Progenitor cell of endocrine pancreas (in vitro differentiated cells): ENCODE measurements at regions not wholly inside any gene's neighbourhood (a gene's known extent, or its start where the extent isn't known, plus 50 kb on each side); places are given as distances from the start of the nearest gene placed in this dataset.

Experiments used
- DNase-seq: peaks from one replicate; pipeline ENCODE4 v3.0.0; 2021; ENCODE audit warnings: low spot score; ENCODE audit not compliant: unreplicated experiment
- H3K27ac Mint-ChIP-seq: 2 replicates; pipeline ENCODE4 v1.8.0; 2021; ENCODE audit warnings: mild to moderate bottlenecking, moderate library complexity, mixed read lengths
- H3K27me3 Mint-ChIP-seq: 2 replicates; pipeline ENCODE4 v1.8.0; 2021; ENCODE audit warnings: mixed read lengths
- H3K36me3 Mint-ChIP-seq: 2 replicates; pipeline ENCODE4 v1.8.0; 2022; ENCODE audit warnings: mixed read lengths; ENCODE audit not compliant: insufficient read depth
- H3K4me1 Mint-ChIP-seq: 2 replicates; pipeline ENCODE4 v1.8.0; 2021; ENCODE audit warnings: low read depth, mixed read lengths
- H3K4me3 Mint-ChIP-seq: 2 replicates; pipeline ENCODE4 v1.8.0; 2021; ENCODE audit warnings: low read depth, mild to moderate bottlenecking, moderate library complexity, mixed read lengths
- H3K9me3 Mint-ChIP-seq: 2 replicates; pipeline ENCODE4 v1.8.0; 2021; ENCODE audit warnings: low read depth, mixed read lengths
- TF ChIP-seq, protein P1 (sequence below): fragments of 200-600 bp; sonication (generic); IDR thresholded peaks from one replicate; pipeline ENCODE4 v1.5.0; 2021; ENCODE audit warnings: antibody characterized with exemption, mild to moderate bottlenecking; ENCODE audit not compliant: unreplicated experiment

DNA sequence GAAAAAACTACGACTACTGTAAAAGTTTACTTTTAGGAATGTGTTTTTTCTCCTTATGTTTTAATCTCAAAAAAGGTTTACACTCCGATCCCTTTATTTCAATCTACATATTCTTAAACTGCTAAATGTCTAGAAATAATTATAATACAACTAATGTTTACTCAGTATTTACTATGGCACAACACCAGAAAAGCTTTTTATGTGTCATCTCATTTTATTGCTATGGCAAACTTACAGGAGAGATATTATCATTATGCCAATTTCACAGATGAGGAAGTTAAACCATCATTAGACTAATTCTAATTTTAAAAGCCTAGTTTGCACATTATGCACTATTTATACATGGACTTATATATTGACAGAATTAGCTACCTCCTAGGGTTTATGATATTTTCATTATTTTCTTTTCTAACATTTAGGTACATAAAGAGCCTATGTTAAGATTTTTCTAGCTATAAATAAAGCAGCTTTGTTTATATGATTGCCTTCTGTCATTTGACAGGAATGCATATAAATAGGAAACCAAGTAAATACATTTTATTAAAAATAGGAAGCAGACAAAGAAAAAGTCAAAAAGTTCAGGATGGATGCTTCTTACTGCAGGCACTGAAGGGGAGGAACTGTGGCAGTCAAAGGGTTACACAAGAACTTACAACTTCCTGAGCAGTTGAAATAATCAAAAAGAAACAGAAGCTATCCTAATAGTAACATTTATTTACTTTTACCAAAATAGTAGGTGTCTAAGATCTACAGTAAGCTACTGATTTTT is 442.4 kb downstream of the LTN1 start:
- TF ChIP-seq, protein P1, sequence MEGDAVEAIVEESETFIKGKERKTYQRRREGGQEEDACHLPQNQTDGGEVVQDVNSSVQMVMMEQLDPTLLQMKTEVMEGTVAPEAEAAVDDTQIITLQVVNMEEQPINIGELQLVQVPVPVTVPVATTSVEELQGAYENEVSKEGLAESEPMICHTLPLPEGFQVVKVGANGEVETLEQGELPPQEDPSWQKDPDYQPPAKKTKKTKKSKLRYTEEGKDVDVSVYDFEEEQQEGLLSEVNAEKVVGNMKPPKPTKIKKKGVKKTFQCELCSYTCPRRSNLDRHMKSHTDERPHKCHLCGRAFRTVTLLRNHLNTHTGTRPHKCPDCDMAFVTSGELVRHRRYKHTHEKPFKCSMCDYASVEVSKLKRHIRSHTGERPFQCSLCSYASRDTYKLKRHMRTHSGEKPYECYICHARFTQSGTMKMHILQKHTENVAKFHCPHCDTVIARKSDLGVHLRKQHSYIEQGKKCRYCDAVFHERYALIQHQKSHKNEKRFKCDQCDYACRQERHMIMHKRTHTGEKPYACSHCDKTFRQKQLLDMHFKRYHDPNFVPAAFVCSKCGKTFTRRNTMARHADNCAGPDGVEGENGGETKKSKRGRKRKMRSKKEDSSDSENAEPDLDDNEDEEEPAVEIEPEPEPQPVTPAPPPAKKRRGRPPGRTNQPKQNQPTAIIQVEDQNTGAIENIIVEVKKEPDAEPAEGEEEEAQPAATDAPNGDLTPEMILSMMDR, result no peak
- H3K4me3 Mint-ChIP-seq, result no peak overlapping the region
- H3K27ac Mint-ChIP-seq, result no peak overlapping the region
- DNase-seq, result no peak
- no peaks in the 10 kb centered on the region for H3K27me3 Mint-ChIP-seq
- no peaks in the 10 kb centered on the region for H3K9me3 Mint-ChIP-seq
- no peaks in the 10 kb centered on the region for H3K36me3 Mint-ChIP-seq
- no peaks in the 10 kb centered on the region for H3K4me1 Mint-ChIP-seq

DNA sequence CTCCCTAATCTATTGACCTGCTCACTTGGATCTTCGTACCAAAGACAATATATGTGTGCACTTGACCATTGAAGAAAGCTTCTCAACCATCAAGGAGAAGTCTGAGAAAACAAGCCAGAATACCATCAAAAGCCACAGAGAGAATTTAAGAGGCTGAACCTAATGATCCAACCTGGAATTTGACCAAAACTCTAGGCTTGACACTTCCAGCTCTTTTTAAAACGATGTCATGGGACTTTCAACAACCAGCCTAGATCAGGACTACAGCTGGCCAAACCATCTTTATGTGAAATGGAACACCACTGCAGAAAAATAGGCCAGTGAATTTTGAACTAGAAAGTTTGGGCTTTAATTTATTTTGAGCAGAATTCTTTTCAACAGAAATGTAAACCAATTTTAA is 444.4 kb downstream of the LTN1 start:
- Mint-ChIP-seq H3K4me3 (no peak overlapping the region), H3K9me3 (no peaks in the 10 kb centered on the region), H3K27ac (no peak overlapping the region), H3K4me1 (no peaks in the 10 kb centered on the region), H3K36me3 (no peaks in the 10 kb centered on the region), H3K27me3 (no peaks in the 10 kb centered on the region)
- TF ChIP-seq, protein P1, result no peak
- DNase-seq, result no peak

DNA sequence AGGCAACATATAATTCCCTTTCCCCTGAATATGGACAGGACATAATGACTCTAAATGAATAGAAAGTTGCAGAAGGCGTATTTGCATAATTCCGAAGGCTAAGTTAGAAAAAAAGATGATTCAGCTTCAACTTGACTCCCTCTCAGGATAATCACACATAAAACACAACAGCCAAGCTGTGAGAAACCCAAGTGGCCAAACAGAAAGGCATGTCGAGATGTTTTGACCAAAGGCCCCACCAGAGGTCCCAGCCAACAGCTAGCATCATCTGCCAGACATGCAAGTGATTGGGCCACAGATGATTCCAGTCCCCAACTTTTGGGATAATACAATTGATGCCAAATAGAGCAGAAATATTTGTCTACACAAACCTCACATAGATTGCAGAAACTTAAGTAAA is 444.9 kb downstream of the LTN1 start:
- H3K4me1 Mint-ChIP-seq, result no peaks in the 10 kb centered on the region
- H3K4me3 Mint-ChIP-seq, result no peak overlapping the region
- no peaks in the 10 kb centered on the region for H3K36me3 Mint-ChIP-seq
- no peak for DNase-seq
- TF ChIP-seq, protein P1, result no peak
- H3K9me3 Mint-ChIP-seq, result no peaks in the 10 kb centered on the region
- no peaks in the 10 kb centered on the region for H3K27me3 Mint-ChIP-seq
- no peak overlapping the region for H3K27ac Mint-ChIP-seq

DNA sequence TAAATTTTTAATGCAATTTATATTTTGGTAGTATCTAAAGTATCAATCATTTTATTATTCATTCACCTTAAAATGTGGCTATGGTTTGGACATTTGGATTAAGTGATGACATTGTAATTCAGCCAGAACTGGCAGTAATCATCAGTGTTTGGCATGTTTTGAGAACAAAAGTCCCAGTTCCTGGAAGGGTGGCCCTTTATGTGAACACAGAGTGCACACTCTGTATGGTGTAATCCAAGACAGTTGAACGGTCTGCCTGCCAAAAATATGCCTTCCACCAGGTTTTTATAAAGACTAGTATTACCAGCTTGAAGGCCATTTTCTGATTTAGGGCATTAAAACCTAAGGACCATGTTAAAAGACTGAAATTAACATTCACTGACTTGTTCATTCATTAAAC is 448.7 kb downstream of the LTN1 start:
- no peak for DNase-seq
- Mint-ChIP-seq H3K9me3 (no peaks in the 10 kb centered on the region), H3K36me3 (no peaks in the 10 kb centered on the region), H3K27me3 (no peaks in the 10 kb centered on the region), H3K4me3 (no peak overlapping the region), H3K27ac (no peak overlapping the region), H3K4me1 (no peaks in the 10 kb centered on the region)
- TF ChIP-seq, protein P1, result no peak

DNA sequence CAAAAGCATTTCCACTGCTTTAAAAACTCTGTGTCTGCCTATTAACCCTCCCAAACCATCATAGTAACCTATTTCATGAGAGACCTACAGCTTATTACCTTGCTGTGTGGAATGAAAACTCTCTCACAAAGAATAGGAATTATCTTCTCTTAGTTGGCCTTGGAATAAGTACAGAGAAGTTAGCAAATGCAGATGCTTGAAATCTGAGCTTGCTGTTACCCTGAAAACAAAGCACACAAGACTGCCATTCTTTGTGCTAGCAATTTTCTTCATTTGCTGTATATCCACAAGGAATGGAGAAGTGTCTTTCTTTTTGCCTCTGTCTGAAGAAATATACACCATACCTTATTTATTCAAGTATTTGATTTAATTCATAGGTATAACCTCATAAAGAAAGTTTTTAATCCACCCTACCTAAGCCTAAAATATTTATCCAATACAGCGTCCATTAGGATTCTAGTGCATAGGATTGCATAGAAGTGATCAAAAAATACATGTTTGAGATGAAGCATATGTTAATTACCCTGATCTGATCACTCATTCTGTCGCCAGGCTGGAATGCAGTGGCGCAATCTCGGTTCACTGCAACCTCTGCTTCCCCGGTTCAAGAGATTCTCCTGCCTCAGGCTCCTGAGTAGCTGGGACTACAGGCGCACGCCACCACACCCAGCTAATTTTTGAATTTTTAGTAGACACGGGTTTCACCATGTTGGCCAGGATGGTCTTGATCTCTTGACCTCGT is 451.1 kb downstream of the LTN1 start:
- Mint-ChIP-seq H3K4me3 (no peak overlapping the region), H3K9me3 (peaks cover 7% of the 10 kb centered on the region), H3K27me3 (no peaks in the 10 kb centered on the region), H3K27ac (no peak overlapping the region), H3K36me3 (no peaks in the 10 kb centered on the region), H3K4me1 (no peaks in the 10 kb centered on the region)
- no peak for DNase-seq
- TF ChIP-seq, protein P1, result no peak
